IMR-90 (cell line): ENCODE measurements at regions not wholly inside any gene's neighbourhood (a gene's known extent, or its start where the extent isn't known, plus 50 kb on each side); places are given as distances from the start of the nearest gene placed in this dataset.
A peak's percentile ranks its signal among the peaks of the same experiment; 100 is the strongest.

Source experiments
- ATAC-seq: fragments of 200-7000 bp; cut with Tn5 transposase; 2 replicates; pipeline ENCODE4 v1.9.1; 2020; ENCODE audit warnings: low read depth, mild to moderate bottlenecking, moderate library complexity
- BruUV-seq: library from RNA; stranded (reverse); fragments of 400-500 nt; replicated peaks from 2 replicates; lab custom pipeline; 2021; lab: Mats Ljungman, UMichigan
- CTCF ChIA-PET: fragments of 300-600 bp; formaldehyde crosslinking; extraction: SDS; loops from one replicate; lab custom pipeline; 2021; ENCODE audit warnings: antibody characterized with exemption; lab: Yijun Ruan, JAX
- POLR2A ChIA-PET: fragments of 300-600 bp; sonication (Branson Sonifier 250); formaldehyde crosslinking; loops from one replicate; lab custom pipeline; 2022; ENCODE audit warnings: antibody characterized with exemption; ENCODE audit not compliant: unreplicated experiment; lab: Charles Lee
- DNase-seq: peaks from one replicate; pipeline ENCODE4 v3.0.0; 2013
- H2AFZ ChIP-seq: replicated peaks from 2 replicates; pipeline ENCODE3; 2013; ENCODE audit warnings: low read length, mild to moderate bottlenecking; ENCODE audit not compliant: poor library complexity
- H2AK5ac ChIP-seq: 2 replicates; pipeline ENCODE4 v1.6.1; 2013; ENCODE audit warnings: low read depth, low read length, inconsistent platforms
- H2AK9ac ChIP-seq: replicated peaks from 2 replicates; pipeline ENCODE3; 2013; ENCODE audit warnings: mild to moderate bottlenecking, low read depth, low read length, moderate library complexity; ENCODE audit not compliant: poor library complexity
- H2BK120ac ChIP-seq: 2 replicates; pipeline ENCODE4 v1.6.1; 2013; ENCODE audit warnings: low read depth, low read length, inconsistent platforms
- H2BK15ac ChIP-seq: 3 replicates; pipeline ENCODE4 v1.6.1; 2013; ENCODE audit warnings: low read depth, low read length, inconsistent platforms
- H2BK20ac ChIP-seq: 2 replicates; pipeline ENCODE4 v1.6.1; 2013; ENCODE audit warnings: low read depth, mild to moderate bottlenecking, inconsistent platforms, low read length, moderate library complexity
- H2BK5ac ChIP-seq: 2 replicates; pipeline ENCODE4 v1.6.1; 2013; ENCODE audit warnings: mild to moderate bottlenecking, low read depth, low read length, inconsistent platforms; ENCODE audit not compliant: poor library complexity, severe bottlenecking
- H3K14ac ChIP-seq: replicated peaks from 2 replicates; pipeline ENCODE4 v1.6.1; 2013; ENCODE audit warnings: low read depth, low read length, inconsistent platforms
- H3K18ac ChIP-seq: 2 replicates; pipeline ENCODE4 v1.6.1; 2013; ENCODE audit warnings: low read depth, low read length, control low read depth
- H3K23ac ChIP-seq: 2 replicates; pipeline ENCODE4 v1.6.1; 2013; ENCODE audit warnings: low read depth, low read length, inconsistent platforms
- H3K27ac ChIP-seq: 2 replicates; pipeline ENCODE4 v1.5.1; 2013; ENCODE audit warnings: mild to moderate bottlenecking, control low read depth, low read length; ENCODE audit not compliant: insufficient read depth
- H3K27me3 ChIP-seq: 2 replicates; pipeline ENCODE4 v1.6.1; 2013; ENCODE audit warnings: low read length; ENCODE audit not compliant: control insufficient read depth, insufficient read depth
- H3K36me3 ChIP-seq: 2 replicates; pipeline ENCODE4 v1.6.1; 2013; ENCODE audit warnings: low read length, mixed read lengths; ENCODE audit not compliant: control insufficient read depth, insufficient read depth
- H3K4ac ChIP-seq: 2 replicates; pipeline ENCODE4 v1.6.1; 2013; ENCODE audit warnings: low read depth, low read length, inconsistent platforms
- H3K4me1 ChIP-seq: 2 replicates; pipeline ENCODE4 v1.6.1; 2013; ENCODE audit warnings: low read length, mixed read lengths; ENCODE audit not compliant: control insufficient read depth, insufficient read depth
- H3K4me2 ChIP-seq: 2 replicates; pipeline ENCODE4 v1.6.1; 2013; ENCODE audit warnings: low read depth, mild to moderate bottlenecking, control low read depth, low read length, moderate library complexity
- H3K4me3 ChIP-seq: 2 replicates; pipeline ENCODE4 v1.5.1; 2013; ENCODE audit warnings: low read depth, mild to moderate bottlenecking, control low read depth, low read length, moderate library complexity; ENCODE audit not compliant: insufficient read depth
- H3K56ac ChIP-seq: 2 replicates; pipeline ENCODE4 v1.6.1; 2013; ENCODE audit warnings: low read length, inconsistent platforms; ENCODE audit not compliant: insufficient read depth; ENCODE audit errors: extremely low read depth
- H3K79me1 ChIP-seq, 2 experiments: 2 replicates each; pipeline ENCODE4 v1.6.1; 2013; ENCODE audit warnings: low read length in 2 of 2, inconsistent platforms in 1 of 2, low read depth in 1 of 2
- H3K9ac ChIP-seq: 2 replicates; pipeline ENCODE4 v1.6.1; 2013; ENCODE audit warnings: low read depth, low read length, control low read depth
- H3K9me1 ChIP-seq: 2 replicates; pipeline ENCODE4 v1.6.1; 2013; ENCODE audit warnings: low read length, inconsistent platforms; ENCODE audit not compliant: insufficient read depth
- H3K9me3 ChIP-seq: 2 replicates; pipeline ENCODE4 v1.6.1; 2013; ENCODE audit warnings: low read length; ENCODE audit not compliant: control insufficient read depth, insufficient read depth
- H4K20me1 ChIP-seq: 2 replicates; pipeline ENCODE4 v1.6.1; 2013; ENCODE audit warnings: low read length, inconsistent platforms; ENCODE audit not compliant: insufficient read depth
- H4K5ac ChIP-seq: 2 replicates; pipeline ENCODE4 v1.6.1; 2013; ENCODE audit warnings: mild to moderate bottlenecking, low read depth, low read length, control low read depth
- H4K8ac ChIP-seq, 2 experiments: 2 replicates each; pipeline ENCODE4 v1.6.1; 2013; ENCODE audit warnings: low read depth in 2 of 2, low read length in 2 of 2, control low read depth in 1 of 2, inconsistent platforms in 1 of 2
- H4K91ac ChIP-seq: 2 replicates; pipeline ENCODE4 v1.6.1; 2013; ENCODE audit warnings: low read depth, low read length, inconsistent platforms; ENCODE audit not compliant: insufficient read depth
- BHLHE40 ChIP-seq: fragments of 150-350 bp; IDR thresholded peaks from 2 replicates; pipeline ENCODE4 v1.6.1; 2016; ENCODE audit warnings: mild to moderate bottlenecking, low read depth, low read length
- CEBPB ChIP-seq: IDR thresholded peaks from 2 replicates; pipeline ENCODE4 v1.6.1; 2012; ENCODE audit warnings: low read depth, low read length, improper control_type of control experiment
- CHD1 ChIP-seq: IDR thresholded peaks from 2 replicates; pipeline ENCODE4 v1.6.1; 2012; ENCODE audit warnings: low read depth, low read length, improper control_type of control experiment
- CTCF ChIP-seq: conservative IDR thresholded peaks from 2 replicates; pipeline ENCODE4 v1.5.1; 2012; ENCODE audit warnings: mild to moderate bottlenecking, low read depth, low read length, improper control_type of control experiment
- ELK1 ChIP-seq: fragments of 150-350 bp; IDR thresholded peaks from 2 replicates; pipeline ENCODE4 v1.6.1; 2016; ENCODE audit warnings: low read depth, mild to moderate bottlenecking, low read length, moderate library complexity, borderline replicate concordance
- FOS ChIP-seq: fragments of 150-350 bp; IDR thresholded peaks from 2 replicates; pipeline ENCODE4 v1.6.1; 2016; ENCODE audit warnings: low read depth, low read length
- MAFK ChIP-seq: IDR thresholded peaks from 2 replicates; pipeline ENCODE4 v1.6.1; 2012; ENCODE audit warnings: low read depth, low read length, improper control_type of control experiment
- MAZ ChIP-seq: IDR thresholded peaks from 2 replicates; pipeline ENCODE4 v1.6.1; 2012; ENCODE audit warnings: low read depth, mild to moderate bottlenecking, low read length, improper control_type of control experiment, moderate library complexity, borderline replicate concordance
- MXI1 ChIP-seq: IDR thresholded peaks from 2 replicates; pipeline ENCODE4 v1.6.1; 2012; ENCODE audit warnings: low read depth, mild to moderate bottlenecking, low read length, moderate library complexity, borderline replicate concordance
- NFE2L2 ChIP-seq: fragments of 150-350 bp; IDR thresholded peaks from 2 replicates; pipeline ENCODE4 v1.6.1; 2016; ENCODE audit warnings: low read depth, mild to moderate bottlenecking, low read length
- POLR2A ChIP-seq: IDR thresholded peaks from 2 replicates; pipeline ENCODE4 v1.6.1; 2012; ENCODE audit warnings: mild to moderate bottlenecking, low read depth, low read length
- RAD21 ChIP-seq: IDR thresholded peaks from 2 replicates; pipeline ENCODE4 v1.6.1; 2012; ENCODE audit warnings: low read length, improper control_type of control experiment
- RCOR1 ChIP-seq: IDR thresholded peaks from 2 replicates; pipeline ENCODE4 v1.6.1; 2012; ENCODE audit warnings: mild to moderate bottlenecking, low read length, improper control_type of control experiment; ENCODE audit not compliant: insufficient replicate concordance
- RFX5 ChIP-seq: IDR thresholded peaks from 2 replicates; pipeline ENCODE4 v1.8.0; 2012; ENCODE audit warnings: low read depth, mild to moderate bottlenecking, low read length, moderate library complexity
- SMC3 ChIP-seq: fragments of 150-350 bp; IDR thresholded peaks from 2 replicates; pipeline ENCODE4 v1.6.1; 2016; ENCODE audit warnings: low read depth, mild to moderate bottlenecking, antibody characterized with exemption, low read length, moderate library complexity
- USF2 ChIP-seq: fragments of 150-350 bp; IDR thresholded peaks from 2 replicates; pipeline ENCODE4 v1.6.1; 2017; ENCODE audit warnings: mild to moderate bottlenecking, antibody characterized with exemption, low read length, low read depth
- WGBS, 2 experiments: methylation state at CpG; one replicate each; pipeline versions ENCODE4 v1.1.5 to v1.1.7; 2013; ENCODE audit warnings: missing lambda C conversion rate in 2 of 2; ENCODE audit not compliant: insufficient read length in 1 of 2; ENCODE audit errors: extremely low coverage in 2 of 2; 5-methylcytosine and 5-hydroxymethylcytosine counted together
- dilution Hi-C: fragments of 300-500 bp; cut with HindIII; formaldehyde crosslinking; loops from one replicate; pipeline ENCODE4 v1.14.3; 2018; ENCODE audit warnings: low sequenced_read_pairs; ENCODE audit not compliant: unreplicated experiment
- in situ Hi-C: fragments of 300-500 bp; cut with MboI; formaldehyde crosslinking; loops from 3 replicates; pipeline ENCODE4 v1.14.3; 2019; ENCODE audit warnings: low sequenced_read_pairs, inconsistent platforms, mixed read lengths
- intact Hi-C: fragments of 100-400 bp; cut with micrococcal nuclease; formaldehyde crosslinking; loops from 2 replicates; pipeline ENCODE4 v1.10.0; 2022

- no peak overlapping the region for H2BK15ac ChIP-seq
- H3K9me3 ChIP-seq: no peaks in the 10 kb centered on the region
- no peak overlapping the region for H2AK9ac ChIP-seq
- H3K4me3 ChIP-seq: no peak overlapping the region; the same call in 1 of the 2 replicates
- DNase-seq: peak; percentile 77
- BruUV-seq: no TSS peak
- H4K8ac ChIP-seq: peak overlapping the region; percentile 55 to 75; a peak in 1 of 4 replicates
- no peak overlapping the region for H2BK5ac ChIP-seq
- CTCF ChIA-PET: no interaction called here
- dilution Hi-C loops (no loop called here), in situ Hi-C loops (no loop called here), intact Hi-C loops (no loop called here)
- H3K4me2 ChIP-seq: peak overlapping the region; percentile 96
- peak overlapping the region; percentile 69; the same call in 1 of the 2 replicates for H3K9ac ChIP-seq
- H3K18ac ChIP-seq: no peak overlapping the region; the same call in 1 of the 2 replicates
- H3K56ac ChIP-seq: no peak overlapping the region
- H3K27me3 ChIP-seq: no peaks in the 10 kb centered on the region
- H3K4me1 ChIP-seq: no peaks in the 10 kb centered on the region
- WGBS, 2 experiments: no CpG with 5 or more reads among the region's 7 CpGs
- H2BK20ac ChIP-seq: no peak overlapping the region
- no peak overlapping the region for H3K4ac ChIP-seq
- H3K27ac ChIP-seq: peak overlapping the region; percentile 88; the same call in 1 of the 2 replicates
- H3K14ac ChIP-seq: no peak overlapping the region
- peak; percentile 77 for ATAC-seq
- H4K91ac ChIP-seq: peak overlapping the region; percentile 85
- TF ChIP-seq BHLHE40 (no peak), RCOR1 (no peak), MAFK (no peak), FOS (no peak), SMC3 (no peak; the same call in 1 of the 2 replicates), CHD1 (no peak), CEBPB (no peak), MXI1 (no peak), MAZ (peak; percentile 49; the same call in 1 of the 2 replicates), NFE2L2 (no peak), RAD21 (peak; percentile 63), CTCF (peak; percentile 63), ELK1 (no peak), POLR2A (no peak), USF2 (no peak), RFX5 (no peak)
- H4K5ac ChIP-seq: peak overlapping the region; percentile 81; the same call in 1 of the 2 replicates
- no peaks in the 10 kb centered on the region for H3K36me3 ChIP-seq
- H2AFZ ChIP-seq: peak overlapping the region; percentile 79
- no peaks in the 10 kb centered on the region for H3K79me1 ChIP-seq
- no peak overlapping the region for H3K23ac ChIP-seq
- no peaks in the 10 kb centered on the region for H4K20me1 ChIP-seq
- H2BK120ac ChIP-seq: peak overlapping the region; percentile 87
- H3K9me1 ChIP-seq: no peaks in the 10 kb centered on the region
- no peak overlapping the region for H2AK5ac ChIP-seq
- POLR2A ChIA-PET: no interaction called here
These were observed 218.9 kb downstream of the OR13H1 start for GRCh38 chrX:131762802-131763234.
